ENCODE measurements at regions not wholly inside any gene's neighbourhood (a gene's known extent, or its start where the extent isn't known, plus 50 kb on each side); places are given as distances from the start of the nearest gene placed in this dataset.
"Not testable (repeated sequence)": the region's sequence is repeated elsewhere in the genome, so short reads cannot be mapped to it uniquely, and the experiment has no call there.

DNA sequence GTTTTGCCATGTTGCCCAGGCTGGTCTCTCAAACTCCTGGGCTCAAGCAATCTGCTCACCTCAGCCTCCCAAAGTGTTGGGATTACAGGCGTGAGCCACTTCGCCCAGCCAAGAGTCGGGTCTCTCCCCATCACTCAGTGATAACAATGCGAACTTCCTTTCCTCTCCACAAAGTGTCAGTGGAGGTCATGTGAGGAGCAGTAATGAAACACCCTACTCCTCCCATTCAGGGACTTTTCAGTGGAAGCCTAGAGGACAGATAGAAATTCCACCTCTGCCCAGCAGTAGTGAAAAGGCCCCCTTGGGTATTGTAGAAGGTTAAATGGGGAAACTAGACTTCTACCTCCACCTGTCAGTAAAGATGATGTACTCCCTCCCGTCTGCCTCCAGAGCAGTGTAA lies 141.9 kb upstream of the STK26 start:
- no peaks in the 10 kb centered on the region for H3K36me3 ChIP-seq (ENCODE audit: insufficient read depth, low read length, poor library complexity, severe bottlenecking)
- intact Hi-C loops (cut with micrococcal nuclease; ENCODE audit: unreplicated experiment) = no loop called here
- TF ChIP-seq, protein P1, sequence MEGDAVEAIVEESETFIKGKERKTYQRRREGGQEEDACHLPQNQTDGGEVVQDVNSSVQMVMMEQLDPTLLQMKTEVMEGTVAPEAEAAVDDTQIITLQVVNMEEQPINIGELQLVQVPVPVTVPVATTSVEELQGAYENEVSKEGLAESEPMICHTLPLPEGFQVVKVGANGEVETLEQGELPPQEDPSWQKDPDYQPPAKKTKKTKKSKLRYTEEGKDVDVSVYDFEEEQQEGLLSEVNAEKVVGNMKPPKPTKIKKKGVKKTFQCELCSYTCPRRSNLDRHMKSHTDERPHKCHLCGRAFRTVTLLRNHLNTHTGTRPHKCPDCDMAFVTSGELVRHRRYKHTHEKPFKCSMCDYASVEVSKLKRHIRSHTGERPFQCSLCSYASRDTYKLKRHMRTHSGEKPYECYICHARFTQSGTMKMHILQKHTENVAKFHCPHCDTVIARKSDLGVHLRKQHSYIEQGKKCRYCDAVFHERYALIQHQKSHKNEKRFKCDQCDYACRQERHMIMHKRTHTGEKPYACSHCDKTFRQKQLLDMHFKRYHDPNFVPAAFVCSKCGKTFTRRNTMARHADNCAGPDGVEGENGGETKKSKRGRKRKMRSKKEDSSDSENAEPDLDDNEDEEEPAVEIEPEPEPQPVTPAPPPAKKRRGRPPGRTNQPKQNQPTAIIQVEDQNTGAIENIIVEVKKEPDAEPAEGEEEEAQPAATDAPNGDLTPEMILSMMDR (conservative IDR thresholded peaks at IDR 0.05; ENCODE audit: low read depth, low read length) = no peak
- TF ChIP-seq EZH2 (IDR thresholded peaks at IDR 0.05; ENCODE audit: borderline replicate concordance, low read depth, low read length, poor library complexity, severe bottlenecking) = no peak
- no peaks in the 10 kb centered on the region for H3K9me3 ChIP-seq (ENCODE audit: low read depth, low read length, poor library complexity, severe bottlenecking)
- POLR2A ChIA-PET (ENCODE audit: low non-redundant PET) = no interaction called here
- BruUV-seq (replicated peaks) = no TSS peak
- H3K4me1 ChIP-seq (ENCODE audit: insufficient read depth, low read length, poor library complexity, severe bottlenecking) = no peaks in the 10 kb centered on the region
- CTCF ChIA-PET = no interaction called here
- H3K27ac ChIP-seq (ENCODE audit: low read depth, low read length, poor library complexity, severe bottlenecking) = no peak overlapping the region
- peaks cover 8% of the 10 kb centered on the region for H3K27me3 ChIP-seq (replicated peaks; ENCODE audit: insufficient read depth, low read depth, low read length, poor library complexity)
- no peak overlapping the region for H3K4me3 ChIP-seq (ENCODE audit: low read depth, low read length, poor library complexity, severe bottlenecking)
- DNase-seq (ENCODE audit: low spot score) = no peak

DNA sequence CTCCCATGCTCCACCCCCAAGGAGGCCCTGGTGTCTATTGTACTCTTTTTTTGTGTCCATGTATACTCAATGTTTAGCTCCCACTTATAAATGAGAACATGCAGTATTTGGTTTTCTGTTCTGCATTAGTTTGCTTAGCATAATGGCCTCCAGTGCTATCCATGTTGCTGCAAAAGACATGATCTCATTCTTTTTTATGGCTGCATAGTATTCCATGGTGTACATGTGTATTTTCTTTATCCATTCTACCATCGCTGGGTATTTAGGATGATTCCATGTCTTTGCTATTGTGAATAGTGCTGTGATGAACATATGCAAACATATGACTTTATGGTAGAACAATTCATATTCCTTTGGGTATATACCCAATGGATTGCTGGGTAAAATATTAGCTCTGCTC lies 138.1 kb upstream of the STK26 start:
- H3K27ac ChIP-seq (ENCODE audit: low read depth, low read length, poor library complexity, severe bottlenecking); H3K36me3 ChIP-seq (ENCODE audit: insufficient read depth, low read length, poor library complexity, severe bottlenecking); BruUV-seq (replicated peaks); intact Hi-C loops (cut with micrococcal nuclease; ENCODE audit: unreplicated experiment); H3K9me3 ChIP-seq (ENCODE audit: low read depth, low read length, poor library complexity, severe bottlenecking); H3K4me1 ChIP-seq (ENCODE audit: insufficient read depth, low read length, poor library complexity, severe bottlenecking); DNase-seq (ENCODE audit: low spot score); POLR2A ChIA-PET (ENCODE audit: low non-redundant PET); H3K4me3 ChIP-seq (ENCODE audit: low read depth, low read length, poor library complexity, severe bottlenecking); H3K27me3 ChIP-seq (replicated peaks; ENCODE audit: insufficient read depth, low read depth, low read length, poor library complexity): not testable (repeated sequence)
- CTCF ChIA-PET = interaction anchor here (0.6 kb wide), 1 partner anchor 140 kb away, joined by 5 read pairs; no protein-coding TSS in a partner anchor

DNA sequence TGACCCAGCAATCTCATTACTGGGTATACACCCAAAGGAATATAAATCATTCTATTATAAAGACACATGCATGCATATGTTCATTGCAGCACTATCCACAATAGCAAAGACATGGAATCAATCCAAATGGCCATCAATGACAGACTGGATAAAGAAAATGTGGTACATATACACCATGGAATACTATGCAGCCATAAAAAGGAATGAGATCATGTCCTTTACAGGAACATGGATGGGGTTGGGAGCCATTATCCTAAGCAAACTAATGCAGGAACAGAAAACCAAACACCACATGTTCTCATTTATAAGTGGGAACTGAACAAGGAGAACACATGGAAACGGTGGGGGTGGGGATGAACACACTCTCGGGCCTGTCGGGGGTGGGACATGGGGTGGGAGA lies 129.2 kb upstream of the STK26 start:
- intact Hi-C loops (cut with micrococcal nuclease; ENCODE audit: unreplicated experiment); CTCF ChIA-PET; H3K27ac ChIP-seq (ENCODE audit: low read depth, low read length, poor library complexity, severe bottlenecking); H3K4me3 ChIP-seq (ENCODE audit: low read depth, low read length, poor library complexity, severe bottlenecking); BruUV-seq (replicated peaks); H3K36me3 ChIP-seq (ENCODE audit: insufficient read depth, low read length, poor library complexity, severe bottlenecking); POLR2A ChIA-PET (ENCODE audit: low non-redundant PET); DNase-seq (ENCODE audit: low spot score); H3K4me1 ChIP-seq (ENCODE audit: insufficient read depth, low read length, poor library complexity, severe bottlenecking); H3K9me3 ChIP-seq (ENCODE audit: low read depth, low read length, poor library complexity, severe bottlenecking): not testable (repeated sequence)
- H3K27me3 ChIP-seq (replicated peaks; ENCODE audit: insufficient read depth, low read depth, low read length, poor library complexity) = peaks cover 18% of the 10 kb centered on the region

DNA sequence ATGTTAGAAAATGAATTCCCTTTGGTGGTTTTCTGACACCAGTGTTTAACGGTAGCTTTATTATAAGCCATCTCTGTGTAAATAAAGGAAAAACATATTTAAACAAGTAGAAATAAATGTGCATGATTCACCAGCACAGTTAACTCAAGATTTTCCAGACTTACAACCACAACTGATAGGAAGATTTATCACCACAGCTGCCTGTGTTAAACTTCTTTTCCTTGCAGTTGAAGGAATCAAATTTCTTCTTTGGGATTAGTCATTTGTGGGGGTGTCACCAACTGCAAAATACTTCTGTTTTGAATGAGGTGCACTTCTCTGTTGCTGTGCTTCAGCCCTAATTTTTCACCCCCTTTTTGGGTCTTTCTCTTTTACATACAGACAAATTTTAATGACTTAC lies 128.1 kb upstream of the STK26 start:
- peaks cover 24% of the 10 kb centered on the region for H3K27me3 ChIP-seq (replicated peaks; ENCODE audit: insufficient read depth, low read depth, low read length, poor library complexity)
- DNase-seq (ENCODE audit: low spot score) = no peak
- POLR2A ChIA-PET (ENCODE audit: low non-redundant PET) = no interaction called here
- H3K4me1 ChIP-seq (ENCODE audit: insufficient read depth, low read length, poor library complexity, severe bottlenecking) = no peaks in the 10 kb centered on the region
- H3K9me3 ChIP-seq (ENCODE audit: low read depth, low read length, poor library complexity, severe bottlenecking) = no peaks in the 10 kb centered on the region
- intact Hi-C loops (cut with micrococcal nuclease; ENCODE audit: unreplicated experiment) = no loop called here
- H3K27ac ChIP-seq (ENCODE audit: low read depth, low read length, poor library complexity, severe bottlenecking) = no peak overlapping the region
- H3K4me3 ChIP-seq (ENCODE audit: low read depth, low read length, poor library complexity, severe bottlenecking) = no peak overlapping the region
- TF ChIP-seq, protein P1 (conservative IDR thresholded peaks at IDR 0.05; ENCODE audit: low read depth, low read length) = no peak
- TF ChIP-seq EZH2 (IDR thresholded peaks at IDR 0.05; ENCODE audit: borderline replicate concordance, low read depth, low read length, poor library complexity, severe bottlenecking) = no peak
- CTCF ChIA-PET = no interaction called here
- BruUV-seq (replicated peaks) = no TSS peak
- H3K36me3 ChIP-seq (ENCODE audit: insufficient read depth, low read length, poor library complexity, severe bottlenecking) = no peaks in the 10 kb centered on the region
